HepG2 (cell line): ENCODE measurements at regions not wholly inside any gene's neighbourhood (a gene's known extent, or its start where the extent isn't known, plus 50 kb on each side); places are given as distances from the start of the nearest gene placed in this dataset.

Source experiments
- ATM ChIP-seq: fragments of 450-650 bp; IDR thresholded peaks from 2 replicates; pipeline ENCODE4 v1.7.1; 2017; ENCODE audit warnings: mild to moderate bottlenecking, borderline replicate concordance
- ELF3 ChIP-seq: IDR thresholded peaks from 2 replicates; pipeline ENCODE4 v1.6.1; 2016; ENCODE audit warnings: missing genetic modification reagents, missing compliant biosample characterization
- FOSL2 ChIP-seq: sonication (generic); formaldehyde crosslinking; IDR thresholded peaks from 2 replicates; pipeline ENCODE4 v1.4.0; 2020; ENCODE audit warnings: missing genetic modification reagents
- HMGXB4 ChIP-seq, 2 experiments: sonication (generic) in 1 of 2; formaldehyde crosslinking in 1 of 2; IDR thresholded peaks; 2 replicates each; pipeline versions ENCODE4 v1.4.0 to v1.6.1; 2018 to 2020; ENCODE audit warnings: missing genetic modification reagents in 2 of 2, borderline replicate concordance in 1 of 2, low read depth in 1 of 2, mild to moderate bottlenecking in 1 of 2, missing biosample characterization in 1 of 2
- HOXA3 ChIP-seq: sonication (generic); formaldehyde crosslinking; IDR thresholded peaks from 2 replicates; pipeline ENCODE4 v1.5.0; 2020; ENCODE audit warnings: missing genetic modification reagents
- KMT2B ChIP-seq: IDR thresholded peaks from 2 replicates; pipeline ENCODE4 v1.6.1; 2016; ENCODE audit warnings: missing genetic modification reagents, missing compliant biosample characterization
- REPIN1 ChIP-seq: sonication (generic); formaldehyde crosslinking; IDR thresholded peaks from 2 replicates; pipeline ENCODE4 v1.8.0; 2022; ENCODE audit warnings: missing genetic modification reagents, low read depth, mild to moderate bottlenecking, borderline replicate concordance
- ZBTB40 ChIP-seq, 2 experiments: fragments of 450-650 bp in 1 of 2; sonication (generic) in 1 of 2; formaldehyde crosslinking in 1 of 2; IDR thresholded peaks; 2 replicates each; pipeline versions ENCODE4 v1.6.1 to v1.8.0; 2016 to 2022; ENCODE audit warnings: antibody characterized with exemption in 1 of 2, mild to moderate bottlenecking in 1 of 2, missing genetic modification reagents in 1 of 2
- ZBTB7B ChIP-seq: sonication (generic); formaldehyde crosslinking; IDR thresholded peaks from 2 replicates; pipeline ENCODE4 v1.4.0; 2020; ENCODE audit warnings: missing genetic modification reagents
- ZFP91 ChIP-seq: sonication (generic); formaldehyde crosslinking; IDR thresholded peaks from 2 replicates; pipeline ENCODE4 v1.9.0; 2022; ENCODE audit warnings: missing genetic modification reagents, mild to moderate bottlenecking, borderline replicate concordance
- ZNF121 ChIP-seq: sonication (generic); formaldehyde crosslinking; IDR thresholded peaks from 2 replicates; pipeline ENCODE4 v1.5.0; 2020; ENCODE audit warnings: mild to moderate bottlenecking, missing genetic modification reagents
- ZNF232 ChIP-seq: sonication (generic); formaldehyde crosslinking; IDR thresholded peaks from 2 replicates; pipeline ENCODE4 v1.4.0; 2020; ENCODE audit warnings: missing genetic modification reagents, borderline replicate concordance
- ZNF543 ChIP-seq: sonication (generic); formaldehyde crosslinking; IDR thresholded peaks from 2 replicates; pipeline ENCODE4 v1.4.0; 2020; ENCODE audit warnings: mild to moderate bottlenecking, missing genetic modification reagents
- ZNF777 ChIP-seq: sonication (generic); formaldehyde crosslinking; IDR thresholded peaks from 2 replicates; pipeline ENCODE4 v1.4.0; 2020; ENCODE audit warnings: missing genetic modification reagents
- ZNF792 ChIP-seq: IDR thresholded peaks from 2 replicates; pipeline ENCODE4 v1.6.1; 2016

GRCh38 chr10:46106410-46107255 lies 60.6 kb upstream of the MSMB start (continued):
- peak; percentile 56; the same call in 1 of the 2 replicates for TF ChIP-seq ZNF792
- 0 out of 2 replicates have a peak, but pooled peaks have one; percentile 4 for TF ChIP-seq FOSL2 (CRISPR knock-in tag)
- TF ChIP-seq ZBTB40 (IDR thresholded peaks at IDR 0.05), result peak; percentile 31; the same call in 1 of the 2 replicates
- TF ChIP-seq ZBTB40 (CRISPR knock-in tag; IDR thresholded peaks at IDR 0.05), result peak; percentile 47; the same call in 1 of the 2 replicates
- peak; percentile 40; the same call in 1 of the 2 replicates for TF ChIP-seq ZNF232 (CRISPR knock-in tag)
- 0 out of 2 replicates have a peak, but pooled peaks have one; percentile 31 for TF ChIP-seq ELF3 (CRISPR knock-in tag)
- TF ChIP-seq ATM, result no peak
- TF ChIP-seq ZNF777 (CRISPR knock-in tag), result 0 out of 2 replicates have a peak, but pooled peaks have one; percentile 33
- TF ChIP-seq ZBTB7B (CRISPR knock-in tag), result peak; percentile 72
- TF ChIP-seq REPIN1 (CRISPR knock-in tag), result 0 out of 2 replicates have a peak, but pooled peaks have one; percentile 42
- TF ChIP-seq HOXA3 (CRISPR knock-in tag), result peak; percentile 62; the same call in 1 of the 2 replicates
- TF ChIP-seq ZNF543 (CRISPR knock-in tag), result no peak
- peak; percentile 60; the same call in 1 of the 2 replicates for TF ChIP-seq ZNF121 (CRISPR knock-in tag)
- TF ChIP-seq ZFP91 (CRISPR knock-in tag), result peak; percentile 76; the same call in 1 of the 2 replicates
- TF ChIP-seq KMT2B, result no peak; the same call in 1 of the 2 replicates
- peak in 1 of 2 experiments; percentile 48; a peak in 2 of 4 replicates for TF ChIP-seq HMGXB4 (CRISPR knock-in tag; IDR thresholded peaks at IDR 0.05; ENCODE audit: borderline replicate concordance in 1 of 2, low read depth in 1 of 2)
